HFFc6 (cell line): ENCODE measurements at regions not wholly inside any gene's neighbourhood (a gene's known extent, or its start where the extent isn't known, plus 50 kb on each side); places are given as distances from the start of the nearest gene placed in this dataset.

Experiments used
- DNase-seq: peaks from one replicate; pipeline ENCODE4 v3.0.0-alpha.2; 2018
- H3K27ac Mint-ChIP-seq: 2 replicates; pipeline ENCODE4 v1.8.0; 2020; ENCODE audit warnings: mild to moderate bottlenecking, mixed read lengths
- H3K27me3 Mint-ChIP-seq: 2 replicates; pipeline ENCODE4 v1.8.0; 2021; ENCODE audit warnings: mild to moderate bottlenecking, moderate library complexity, mixed read lengths; ENCODE audit not compliant: insufficient read depth
- H3K36me3 Mint-ChIP-seq: 2 replicates; pipeline ENCODE4 v1.8.0; 2021; ENCODE audit warnings: low read depth, mixed read lengths
- H3K4me1 Mint-ChIP-seq: 2 replicates; pipeline ENCODE4 v1.8.0; 2020; ENCODE audit warnings: low read depth, mixed read lengths
- H3K4me3 Mint-ChIP-seq: 2 replicates; pipeline ENCODE4 v1.8.0; 2020; ENCODE audit warnings: mild to moderate bottlenecking, moderate library complexity, mixed read lengths
- H3K9me3 Mint-ChIP-seq: 2 replicates; pipeline ENCODE4 v1.8.0; 2020; ENCODE audit warnings: mild to moderate bottlenecking, mixed read lengths
- CTCF ChIP-seq: fragments of 200-600 bp; sonication (generic); IDR thresholded peaks from 2 replicates; pipeline ENCODE4 v1.5.0; 2021; ENCODE audit warnings: antibody characterized with exemption, mild to moderate bottlenecking

- Mint-ChIP-seq H3K9me3 (peaks cover 17% of the 10 kb centered on the region), H3K36me3 (peaks cover 4% of the 10 kb centered on the region; the same call in 1 of the 2 replicates), H3K27ac (no peak overlapping the region)
Measured at GRCh38 chr4:189313861-189314513, 626.7 kb upstream of the FRG1 start.

GRCh38 chr4:189322426-189322825 lies 618.2 kb upstream of the FRG1 start:
- Mint-ChIP-seq H3K36me3 (no peaks in the 10 kb centered on the region), H3K27ac (no peak overlapping the region), H3K4me1 (no peaks in the 10 kb centered on the region), H3K27me3 (no peaks in the 10 kb centered on the region), H3K9me3 (peaks cover 56% of the 10 kb centered on the region), H3K4me3 (no peak overlapping the region)
- TF ChIP-seq CTCF = no peak
- no peak for DNase-seq

More at GRCh38 chr4:189313861-189314513, 626.7 kb upstream of the FRG1 start:
- Mint-ChIP-seq H3K4me3 (no peak overlapping the region), H3K4me1 (no peaks in the 10 kb centered on the region), H3K27me3 (no peaks in the 10 kb centered on the region)
- DNase-seq = no peak
- TF ChIP-seq CTCF = no peak

DNA sequence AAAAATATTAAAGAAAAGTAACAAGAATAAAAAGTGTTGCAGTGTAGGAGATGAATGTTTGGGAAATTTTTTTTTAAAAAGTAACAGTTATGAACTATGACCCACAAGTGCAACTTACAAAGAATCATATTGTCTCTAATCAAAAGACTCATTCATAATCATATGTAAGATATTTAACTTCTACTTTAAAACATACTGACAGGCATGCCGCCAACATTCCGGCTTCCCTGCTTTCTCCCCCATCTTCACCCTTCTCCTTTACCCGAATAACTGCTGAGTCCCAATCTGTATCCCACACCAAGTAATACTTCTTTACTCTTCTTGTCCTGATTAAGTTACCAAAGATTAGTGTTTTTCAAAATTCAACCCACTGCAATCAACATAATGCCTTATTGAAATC lies 598.8 kb upstream of the FRG1 start:
- no peak for DNase-seq
- H3K4me3 Mint-ChIP-seq = no peak overlapping the region
- peaks cover 4% of the 10 kb centered on the region; the same call in 1 of the 2 replicates for H3K36me3 Mint-ChIP-seq
- H3K9me3 Mint-ChIP-seq = peaks cover 55% of the 10 kb centered on the region
- no peak for TF ChIP-seq CTCF
- no peaks in the 10 kb centered on the region for H3K4me1 Mint-ChIP-seq
- H3K27ac Mint-ChIP-seq = no peak overlapping the region
- H3K27me3 Mint-ChIP-seq = no peaks in the 10 kb centered on the region

DNA sequence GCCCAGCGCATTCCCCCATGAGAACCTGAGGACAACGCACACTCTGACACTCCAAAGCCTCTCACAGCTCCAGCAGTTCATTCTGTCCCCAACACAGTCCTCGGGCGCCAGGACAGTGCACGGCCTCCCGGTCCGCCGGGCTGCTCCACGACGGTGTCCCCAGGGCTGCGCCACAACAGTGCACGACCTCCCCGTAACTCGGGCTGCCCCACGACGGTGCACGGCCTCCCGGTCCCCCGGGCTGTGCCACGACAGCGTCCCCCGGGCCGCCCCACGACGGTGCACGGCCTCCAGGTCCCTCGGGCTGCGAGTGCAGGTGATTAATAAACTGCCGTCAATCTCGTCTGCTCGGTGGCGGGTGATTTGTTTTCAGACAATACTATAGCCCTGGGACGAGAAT lies 585.1 kb upstream of the FRG1 start:
- no peak for DNase-seq
- H3K4me1 Mint-ChIP-seq = no peaks in the 10 kb centered on the region
- H3K27ac Mint-ChIP-seq = no peak overlapping the region
- peaks cover 5% of the 10 kb centered on the region; the same call in 1 of the 2 replicates for H3K36me3 Mint-ChIP-seq
- H3K9me3 Mint-ChIP-seq = peaks cover 40% of the 10 kb centered on the region
- no peak for TF ChIP-seq CTCF
- no peak overlapping the region for H3K4me3 Mint-ChIP-seq
- H3K27me3 Mint-ChIP-seq = peaks cover 3% of the 10 kb centered on the region

GRCh38 chr4:189362364-189362763 lies 578.3 kb upstream of the FRG1 start:
- Mint-ChIP-seq H3K36me3 (peaks cover 10% of the 10 kb centered on the region), H3K9me3 (peaks cover 43% of the 10 kb centered on the region)
- no peak for DNase-seq

More at GRCh38 chr4:189362364-189362763, 578.3 kb upstream of the FRG1 start:
- Mint-ChIP-seq H3K4me1 (no peaks in the 10 kb centered on the region), H3K27me3 (peaks cover 1% of the 10 kb centered on the region; the same call in 1 of the 2 replicates), H3K27ac (no peak overlapping the region), H3K4me3 (no peak overlapping the region)
- TF ChIP-seq CTCF = no peak
